ENCODE measurements at regions not wholly inside any gene's neighbourhood (a gene's known extent, or its start where the extent isn't known, plus 50 kb on each side); places are given as distances from the start of the nearest gene placed in this dataset.

DNA sequence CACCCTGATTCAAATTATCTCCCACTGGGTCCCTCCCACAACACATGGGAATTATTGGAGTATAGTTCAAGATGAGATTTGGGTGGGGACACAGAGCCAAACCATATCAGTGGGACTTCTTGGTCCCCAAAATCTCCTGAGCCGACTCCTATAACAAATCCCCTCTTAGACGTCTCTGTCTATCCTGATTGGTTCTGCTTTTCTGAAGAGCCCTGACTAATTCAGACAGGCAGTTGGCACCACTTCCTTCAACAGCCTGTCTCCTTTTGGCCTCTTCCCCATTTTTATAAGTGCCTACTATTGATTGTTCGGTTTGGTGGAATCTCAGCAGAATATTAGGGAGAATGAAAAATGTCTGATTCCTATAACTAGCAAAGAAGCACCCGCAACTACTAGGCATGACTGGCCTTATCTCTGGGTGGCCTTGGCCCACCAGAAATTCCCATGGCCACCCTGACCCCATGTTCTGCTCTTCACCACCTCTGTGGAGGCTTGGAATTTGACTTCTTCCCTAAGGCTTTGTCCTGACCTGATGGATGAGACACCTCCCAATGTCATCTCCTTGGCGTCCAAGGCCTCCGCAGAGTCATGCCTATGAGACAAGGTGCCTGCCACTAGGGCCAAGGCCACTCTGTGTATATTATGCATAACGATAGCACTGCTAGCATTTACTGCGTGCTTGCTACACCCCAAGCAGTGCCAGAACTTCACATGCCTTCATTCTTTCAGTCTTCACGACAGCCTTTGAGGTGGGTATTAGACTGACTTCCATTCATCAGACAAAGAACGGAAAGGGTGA, 218.9 kb upstream of the COPS8 start:
- Histone ChIP-seq H3K27me3 (ENCODE audit: insufficient read depth, insufficient read length) (peaks cover 5% of the 10 kb centered on the region), H3K9me3 (ENCODE audit: insufficient read depth, low read length) (peaks cover 41% of the 10 kb centered on the region; the same call in 1 of the 2 replicates), H3K4me3 (ENCODE audit: insufficient read length, low read depth) (no peak overlapping the region), H3K36me3 (ENCODE audit: insufficient read depth, insufficient read length, low read length) (no peaks in the 10 kb centered on the region), H3K9ac (ENCODE audit: insufficient read length, low read depth) (no peak overlapping the region), H3K4me1 (ENCODE audit: insufficient read depth, insufficient read length) (peaks cover 1% of the 10 kb centered on the region)
- DNase-seq (ENCODE audit: low read depth, low spot score), result no peak
- no peak for TF ChIP-seq YY1 (IDR thresholded peaks at IDR 0.05; ENCODE audit: insufficient read depth, insufficient read length)

- H3K9me3 ChIP-seq (ENCODE audit: insufficient read depth, low read length), result peaks cover 41% of the 10 kb centered on the region; the same call in 1 of the 2 replicates
- TF ChIP-seq ZNF274 (IDR thresholded peaks at IDR 0.05; ENCODE audit: low read depth, low read length) (no peak), YY1 (IDR thresholded peaks at IDR 0.05; ENCODE audit: insufficient read depth, insufficient read length) (no peak), SUZ12 (IDR thresholded peaks at IDR 0.05; ENCODE audit: extremely low read depth, insufficient read depth, insufficient read length) (no peak)
- H3K4me3 ChIP-seq (ENCODE audit: insufficient read length, low read depth), result no peak overlapping the region
- H3K9ac ChIP-seq (ENCODE audit: insufficient read length, low read depth), result no peak overlapping the region
- H3K36me3 ChIP-seq (ENCODE audit: insufficient read depth, insufficient read length, low read length), result no peaks in the 10 kb centered on the region
- no peaks in the 10 kb centered on the region for H3K27me3 ChIP-seq (ENCODE audit: insufficient read depth, insufficient read length)
- no peaks in the 10 kb centered on the region for H3K4me1 ChIP-seq (ENCODE audit: insufficient read depth, insufficient read length)
- DNase-seq (ENCODE audit: low read depth, low spot score), result no peak
Observed at GRCh38 chr2:236867441-236868260, 218.0 kb upstream of the COPS8 start.

DNA sequence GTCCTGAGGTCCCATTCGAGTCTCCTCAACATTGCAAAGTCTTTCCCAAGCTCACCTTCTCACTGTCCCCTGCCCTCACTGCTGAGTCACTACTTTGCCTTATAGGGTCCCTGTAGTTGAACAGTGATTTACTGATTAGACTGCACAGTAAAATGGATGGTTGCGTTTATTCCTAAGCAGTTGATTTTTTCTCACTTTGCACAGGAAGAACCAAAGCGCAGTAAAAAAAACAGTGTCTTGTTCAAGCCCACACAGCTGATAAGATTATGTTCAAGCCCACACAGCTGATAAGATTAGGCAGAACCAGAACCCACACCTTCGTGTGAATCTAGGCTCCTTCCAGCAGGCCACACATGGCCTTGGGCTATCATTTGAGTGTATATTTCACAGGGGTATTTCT, 215.3 kb upstream of the COPS8 start:
- Histone ChIP-seq H3K27me3 (ENCODE audit: insufficient read depth, insufficient read length) (no peaks in the 10 kb centered on the region), H3K9ac (ENCODE audit: insufficient read length, low read depth) (no peak overlapping the region), H3K36me3 (ENCODE audit: insufficient read depth, insufficient read length, low read length) (no peaks in the 10 kb centered on the region), H3K4me3 (ENCODE audit: insufficient read length, low read depth) (no peak overlapping the region), H3K4me1 (ENCODE audit: insufficient read depth, insufficient read length) (peaks cover 4% of the 10 kb centered on the region), H3K9me3 (ENCODE audit: insufficient read depth, low read length) (peaks cover 21% of the 10 kb centered on the region; the same call in 1 of the 2 replicates)
- no peak for DNase-seq (ENCODE audit: low read depth, low spot score)
- no peak for TF ChIP-seq ZNF274 (IDR thresholded peaks at IDR 0.05; ENCODE audit: low read depth, low read length)
- TF ChIP-seq YY1 (IDR thresholded peaks at IDR 0.05; ENCODE audit: insufficient read depth, insufficient read length), result no peak
- no peak for TF ChIP-seq SUZ12 (IDR thresholded peaks at IDR 0.05; ENCODE audit: extremely low read depth, insufficient read depth, insufficient read length)

GRCh38 chr2:236871500-236872001, 214.1 kb upstream of the COPS8 start:
- Histone ChIP-seq H3K9ac (ENCODE audit: insufficient read length, low read depth) (no peak overlapping the region), H3K9me3 (ENCODE audit: insufficient read depth, low read length) (peaks cover 12% of the 10 kb centered on the region; the same call in 1 of the 2 replicates), H3K27me3 (ENCODE audit: insufficient read depth, insufficient read length) (no peaks in the 10 kb centered on the region), H3K4me3 (ENCODE audit: insufficient read length, low read depth) (no peak overlapping the region), H3K36me3 (ENCODE audit: insufficient read depth, insufficient read length, low read length) (no peaks in the 10 kb centered on the region), H3K4me1 (ENCODE audit: insufficient read depth, insufficient read length) (peaks cover 4% of the 10 kb centered on the region)
- DNase-seq (ENCODE audit: low read depth, low spot score), result no peak
- no peak for TF ChIP-seq ZNF274 (IDR thresholded peaks at IDR 0.05; ENCODE audit: low read depth, low read length)
- no peak for TF ChIP-seq SUZ12 (IDR thresholded peaks at IDR 0.05; ENCODE audit: extremely low read depth, insufficient read depth, insufficient read length)
- TF ChIP-seq YY1 (IDR thresholded peaks at IDR 0.05; ENCODE audit: insufficient read depth, insufficient read length), result no peak

DNA sequence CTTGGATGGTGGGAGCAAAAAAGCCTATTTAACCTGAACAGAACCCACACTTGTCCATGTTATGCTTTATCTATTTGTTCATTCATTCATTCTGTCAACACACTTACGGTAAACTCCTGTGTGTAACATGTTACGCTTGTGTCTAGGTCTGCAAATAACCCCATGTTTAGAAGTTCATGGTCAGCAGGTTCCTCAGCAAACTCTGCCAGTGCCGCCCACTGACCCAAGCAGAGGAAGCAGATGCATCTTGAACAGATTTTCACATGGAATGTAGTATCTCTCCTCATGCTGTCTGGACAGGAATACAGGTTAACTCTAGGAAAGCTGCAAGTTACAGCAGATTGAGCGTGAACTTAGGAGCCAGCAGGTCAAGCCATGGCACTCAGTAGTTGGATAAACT, 213.7 kb upstream of the COPS8 start:
- Histone ChIP-seq H3K36me3 (ENCODE audit: insufficient read depth, insufficient read length, low read length) (no peaks in the 10 kb centered on the region), H3K4me3 (ENCODE audit: insufficient read length, low read depth) (no peak overlapping the region), H3K27me3 (ENCODE audit: insufficient read depth, insufficient read length) (no peaks in the 10 kb centered on the region), H3K9me3 (ENCODE audit: insufficient read depth, low read length) (peaks cover 7% of the 10 kb centered on the region; the same call in 1 of the 2 replicates), H3K4me1 (ENCODE audit: insufficient read depth, insufficient read length) (peaks cover 4% of the 10 kb centered on the region), H3K9ac (ENCODE audit: insufficient read length, low read depth) (no peak overlapping the region)
- TF ChIP-seq ZNF274 (IDR thresholded peaks at IDR 0.05; ENCODE audit: low read depth, low read length) (no peak), SUZ12 (IDR thresholded peaks at IDR 0.05; ENCODE audit: extremely low read depth, insufficient read depth, insufficient read length) (no peak), YY1 (IDR thresholded peaks at IDR 0.05; ENCODE audit: insufficient read depth, insufficient read length) (no peak)
- no peak for DNase-seq (ENCODE audit: low read depth, low spot score)

DNA sequence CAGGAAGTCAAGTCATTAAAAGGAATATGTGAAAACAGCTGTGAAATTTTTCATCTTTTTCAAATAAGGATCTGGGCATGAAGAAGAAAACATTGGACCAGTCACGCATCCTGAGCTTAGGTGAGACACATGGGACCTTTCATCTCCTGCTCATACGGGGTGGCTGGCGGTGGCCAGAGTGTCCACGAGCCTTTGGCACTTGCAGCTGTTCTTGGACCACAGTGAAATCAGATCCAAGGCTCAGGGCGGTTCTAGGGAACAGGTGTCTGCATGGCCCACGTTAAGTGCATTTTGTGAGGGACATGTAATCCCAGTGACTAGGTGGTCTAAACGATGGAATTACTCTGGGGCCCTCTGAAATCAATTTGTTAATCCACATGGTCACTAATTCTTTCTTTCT, 212.7 kb upstream of the COPS8 start:
- Histone ChIP-seq H3K27me3 (ENCODE audit: insufficient read depth, insufficient read length) (no peaks in the 10 kb centered on the region), H3K9me3 (ENCODE audit: insufficient read depth, low read length) (no peaks in the 10 kb centered on the region), H3K4me1 (ENCODE audit: insufficient read depth, insufficient read length) (peaks cover 4% of the 10 kb centered on the region), H3K4me3 (ENCODE audit: insufficient read length, low read depth) (no peak overlapping the region), H3K9ac (ENCODE audit: insufficient read length, low read depth) (no peak overlapping the region), H3K36me3 (ENCODE audit: insufficient read depth, insufficient read length, low read length) (no peaks in the 10 kb centered on the region)
- TF ChIP-seq SUZ12 (IDR thresholded peaks at IDR 0.05; ENCODE audit: extremely low read depth, insufficient read depth, insufficient read length) (no peak), ZNF274 (IDR thresholded peaks at IDR 0.05; ENCODE audit: low read depth, low read length) (no peak), YY1 (IDR thresholded peaks at IDR 0.05; ENCODE audit: insufficient read depth, insufficient read length) (no peak)
- no peak for DNase-seq (ENCODE audit: low read depth, low spot score)

DNA sequence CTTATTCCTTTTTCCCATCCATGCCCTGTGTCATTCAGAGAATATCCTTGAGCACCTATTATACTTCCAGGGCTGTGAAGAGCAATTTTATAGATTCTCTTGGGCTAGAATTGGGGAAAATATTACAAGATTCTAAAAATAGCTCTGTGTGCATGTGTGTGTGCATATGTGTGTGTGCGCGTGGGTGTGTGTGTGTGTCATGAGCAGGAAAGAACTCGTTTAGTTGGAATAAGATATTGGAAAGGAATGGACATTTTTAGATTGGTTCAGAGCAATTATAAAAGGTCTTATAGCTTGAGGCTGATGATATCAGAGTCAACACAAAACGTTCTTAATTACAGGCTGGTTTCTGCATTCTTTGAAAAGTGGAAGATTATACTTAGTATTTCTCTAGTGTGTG, 212.1 kb upstream of the COPS8 start:
- H3K9ac ChIP-seq (ENCODE audit: insufficient read length, low read depth), result no peak overlapping the region
- H3K36me3 ChIP-seq (ENCODE audit: insufficient read depth, insufficient read length, low read length), result no peaks in the 10 kb centered on the region
- H3K27me3 ChIP-seq (ENCODE audit: insufficient read depth, insufficient read length), result no peaks in the 10 kb centered on the region
- H3K4me3 ChIP-seq (ENCODE audit: insufficient read length, low read depth), result no peak overlapping the region
- TF ChIP-seq ZNF274 (IDR thresholded peaks at IDR 0.05; ENCODE audit: low read depth, low read length) (no peak), YY1 (IDR thresholded peaks at IDR 0.05; ENCODE audit: insufficient read depth, insufficient read length) (no peak), SUZ12 (IDR thresholded peaks at IDR 0.05; ENCODE audit: extremely low read depth, insufficient read depth, insufficient read length) (no peak)
- no peak for DNase-seq (ENCODE audit: low read depth, low spot score)
- H3K9me3 ChIP-seq (ENCODE audit: insufficient read depth, low read length), result no peaks in the 10 kb centered on the region
- peaks cover 4% of the 10 kb centered on the region for H3K4me1 ChIP-seq (ENCODE audit: insufficient read depth, insufficient read length)

All from NT2/D1 (cell line).